Neural crest cell (in vitro differentiated cells): ENCODE measurements at regions not wholly inside any gene's neighbourhood (a gene's known extent, or its start where the extent isn't known, plus 50 kb on each side); places are given as distances from the start of the nearest gene placed in this dataset.

Source experiments
- DNase-seq: peaks from one replicate; pipeline ENCODE4 v3.0.0; 2021; ENCODE audit warnings: low read depth, mixed read lengths, low spot score
- H3K27ac Mint-ChIP-seq: one replicate; pipeline ENCODE4 v1.8.0; 2021; ENCODE audit warnings: mild to moderate bottlenecking, mixed read lengths; ENCODE audit not compliant: unreplicated experiment
- H3K27me3 Mint-ChIP-seq: 2 replicates; pipeline ENCODE4 v1.8.0; 2021; ENCODE audit warnings: low read depth, mild to moderate bottlenecking, mixed read lengths
- H3K36me3 Mint-ChIP-seq: 2 replicates; pipeline ENCODE4 v1.8.0; 2021; ENCODE audit warnings: low read depth, mild to moderate bottlenecking, mixed read lengths
- H3K4me1 Mint-ChIP-seq: 2 replicates; pipeline ENCODE4 v1.8.0; 2021; ENCODE audit warnings: mixed read lengths
- H3K4me3 Mint-ChIP-seq: one replicate; pipeline ENCODE4 v1.8.0; 2021; ENCODE audit warnings: mild to moderate bottlenecking, mixed read lengths
- H3K9me3 Mint-ChIP-seq: 2 replicates; pipeline ENCODE4 v1.8.0; 2021; ENCODE audit warnings: mixed read lengths
- TF ChIP-seq, protein P1 (sequence below): fragments of 200-600 bp; sonication (generic); conservative IDR thresholded peaks from 2 replicates; pipeline ENCODE4 v1.5.0; 2021; ENCODE audit warnings: antibody characterized with exemption, mild to moderate bottlenecking

DNA sequence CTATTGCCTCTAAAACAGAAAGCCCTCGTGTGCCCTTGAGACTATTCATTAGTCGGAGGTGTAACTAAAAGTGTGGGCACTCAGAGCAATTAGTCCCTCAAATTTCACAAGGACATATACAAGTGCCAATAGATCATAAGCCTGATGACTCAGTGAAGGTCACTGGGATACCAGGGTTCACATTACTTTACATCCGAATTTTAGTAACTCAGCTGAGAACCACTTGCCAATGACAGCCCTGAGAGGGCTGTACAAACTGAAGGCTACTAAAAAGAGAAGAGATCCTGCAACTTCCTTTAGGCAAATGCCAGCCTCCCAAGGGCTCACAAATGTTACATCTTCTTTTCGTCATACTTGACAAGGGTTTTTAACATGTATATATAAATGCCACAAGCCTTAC is 369.6 kb downstream of the TENT5A start:
- no peak for DNase-seq
- Mint-ChIP-seq H3K4me1 (no peaks in the 10 kb centered on the region), H3K9me3 (no peaks in the 10 kb centered on the region), H3K4me3 (no peak overlapping the region), H3K27ac (no peak overlapping the region), H3K36me3 (no peaks in the 10 kb centered on the region), H3K27me3 (no peaks in the 10 kb centered on the region)
- TF ChIP-seq, protein P1, sequence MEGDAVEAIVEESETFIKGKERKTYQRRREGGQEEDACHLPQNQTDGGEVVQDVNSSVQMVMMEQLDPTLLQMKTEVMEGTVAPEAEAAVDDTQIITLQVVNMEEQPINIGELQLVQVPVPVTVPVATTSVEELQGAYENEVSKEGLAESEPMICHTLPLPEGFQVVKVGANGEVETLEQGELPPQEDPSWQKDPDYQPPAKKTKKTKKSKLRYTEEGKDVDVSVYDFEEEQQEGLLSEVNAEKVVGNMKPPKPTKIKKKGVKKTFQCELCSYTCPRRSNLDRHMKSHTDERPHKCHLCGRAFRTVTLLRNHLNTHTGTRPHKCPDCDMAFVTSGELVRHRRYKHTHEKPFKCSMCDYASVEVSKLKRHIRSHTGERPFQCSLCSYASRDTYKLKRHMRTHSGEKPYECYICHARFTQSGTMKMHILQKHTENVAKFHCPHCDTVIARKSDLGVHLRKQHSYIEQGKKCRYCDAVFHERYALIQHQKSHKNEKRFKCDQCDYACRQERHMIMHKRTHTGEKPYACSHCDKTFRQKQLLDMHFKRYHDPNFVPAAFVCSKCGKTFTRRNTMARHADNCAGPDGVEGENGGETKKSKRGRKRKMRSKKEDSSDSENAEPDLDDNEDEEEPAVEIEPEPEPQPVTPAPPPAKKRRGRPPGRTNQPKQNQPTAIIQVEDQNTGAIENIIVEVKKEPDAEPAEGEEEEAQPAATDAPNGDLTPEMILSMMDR: no peak

DNA sequence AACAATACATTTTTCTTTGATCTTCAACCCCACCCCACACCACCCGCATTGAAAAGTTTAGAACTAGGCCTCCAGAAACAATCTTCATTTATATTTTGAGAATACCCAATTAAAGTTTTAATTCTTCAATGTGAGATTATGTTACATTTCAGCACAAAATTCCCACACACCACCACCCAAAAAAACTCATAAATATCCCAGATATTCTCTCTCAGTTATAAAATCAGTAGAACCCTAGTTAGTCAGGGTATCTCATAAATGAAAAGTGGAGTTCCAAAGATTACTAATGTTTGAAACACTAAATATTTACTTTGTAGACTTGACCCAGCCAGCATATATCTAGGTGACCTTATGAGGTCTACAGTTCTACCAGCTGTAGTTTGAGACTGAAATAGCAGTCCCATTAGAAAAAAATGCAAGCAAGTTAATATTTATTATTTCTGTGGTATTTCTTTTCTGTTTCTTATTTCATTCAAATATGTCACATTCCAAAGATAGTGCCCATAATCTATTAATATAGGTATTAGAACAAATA is 371.0 kb downstream of the TENT5A start:
- H3K27ac Mint-ChIP-seq: no peak overlapping the region
- DNase-seq: no peak
- no peaks in the 10 kb centered on the region for H3K4me1 Mint-ChIP-seq
- no peak overlapping the region for H3K4me3 Mint-ChIP-seq
- no peaks in the 10 kb centered on the region for H3K9me3 Mint-ChIP-seq
- no peaks in the 10 kb centered on the region for H3K27me3 Mint-ChIP-seq
- TF ChIP-seq, protein P1: no peak
- H3K36me3 Mint-ChIP-seq: no peaks in the 10 kb centered on the region

DNA sequence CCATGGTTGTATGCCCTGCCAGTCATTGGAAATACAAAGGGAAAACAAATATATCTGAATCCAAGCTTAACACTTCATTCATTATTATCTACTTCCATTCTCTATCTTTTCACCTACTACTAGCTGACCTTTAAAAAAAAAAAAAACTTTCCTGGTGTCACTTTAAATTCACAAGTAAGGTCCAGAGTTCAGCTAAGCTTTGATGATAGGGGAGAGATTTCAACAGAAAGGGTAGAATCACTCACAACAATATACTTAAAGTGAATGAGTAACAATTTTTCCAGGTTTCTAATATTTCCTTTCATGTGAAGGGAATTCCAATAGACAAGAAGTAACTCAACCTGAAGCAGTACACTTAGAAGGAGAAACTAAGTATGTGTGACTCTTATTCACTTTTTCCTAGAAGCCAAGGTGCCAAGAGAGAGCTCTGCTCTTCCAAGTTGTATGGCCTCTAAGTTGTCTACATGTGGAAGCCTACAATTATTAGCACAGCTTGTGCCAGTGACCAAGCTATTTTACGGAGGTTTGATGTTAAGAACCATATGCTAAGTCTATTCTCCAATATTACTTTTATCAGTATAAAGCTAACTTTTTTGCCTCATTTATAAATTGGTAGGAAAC is 371.7 kb downstream of the TENT5A start:
- Mint-ChIP-seq H3K4me3 (no peak overlapping the region), H3K4me1 (no peaks in the 10 kb centered on the region), H3K27me3 (no peaks in the 10 kb centered on the region), H3K36me3 (no peaks in the 10 kb centered on the region), H3K9me3 (no peaks in the 10 kb centered on the region), H3K27ac (no peak overlapping the region)
- DNase-seq: no peak
- TF ChIP-seq, protein P1: no peak

DNA sequence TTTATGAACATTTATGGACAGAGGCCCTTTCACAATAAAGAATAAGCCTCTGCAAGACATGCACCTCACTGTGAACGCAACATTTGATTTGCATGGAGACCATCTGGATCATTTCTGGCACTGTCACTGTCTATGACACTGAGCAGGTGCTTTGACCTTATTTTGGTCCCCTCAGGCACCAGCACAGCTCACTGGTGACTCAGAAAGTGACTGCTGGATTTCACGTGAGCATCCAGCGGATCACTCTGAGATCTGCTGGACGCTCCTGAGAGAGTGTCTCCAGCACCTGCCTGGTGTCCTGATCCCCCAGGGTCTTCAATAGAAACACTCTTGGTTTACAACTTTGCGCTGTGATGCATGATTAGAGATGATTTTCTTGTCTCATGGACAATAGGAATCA is 375.7 kb downstream of the TENT5A start:
- H3K4me1 Mint-ChIP-seq: no peaks in the 10 kb centered on the region
- no peaks in the 10 kb centered on the region for H3K36me3 Mint-ChIP-seq
- H3K27me3 Mint-ChIP-seq: no peaks in the 10 kb centered on the region
- TF ChIP-seq, protein P1: no peak
- H3K27ac Mint-ChIP-seq: no peak overlapping the region
- H3K9me3 Mint-ChIP-seq: no peaks in the 10 kb centered on the region
- DNase-seq: no peak
- H3K4me3 Mint-ChIP-seq: no peak overlapping the region

DNA sequence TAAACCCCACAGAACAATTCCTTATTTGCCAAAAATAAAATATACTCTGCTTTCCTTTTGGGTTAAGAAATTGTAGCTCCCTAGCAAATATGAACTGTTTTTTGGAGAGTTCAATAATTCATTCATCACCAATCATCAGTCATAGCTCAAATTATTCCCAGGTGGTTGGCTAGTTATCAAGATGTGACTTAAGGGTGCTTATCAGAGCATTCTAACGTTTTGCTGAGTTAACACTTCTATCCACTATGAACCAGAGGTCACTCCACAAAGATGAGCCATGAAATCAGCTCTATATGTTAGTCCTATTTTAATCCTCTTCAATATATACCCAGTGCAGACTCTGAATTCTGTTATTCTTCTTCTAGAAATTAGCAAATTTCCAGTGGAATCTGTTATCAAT is 379.1 kb downstream of the TENT5A start:
- no peak for DNase-seq
- Mint-ChIP-seq H3K36me3 (no peaks in the 10 kb centered on the region), H3K27me3 (no peaks in the 10 kb centered on the region), H3K4me3 (no peak overlapping the region), H3K27ac (no peak overlapping the region), H3K9me3 (no peaks in the 10 kb centered on the region), H3K4me1 (no peaks in the 10 kb centered on the region)
- TF ChIP-seq, protein P1: no peak
